Vagina (tissue), 2 donors: ENCODE measurements at regions not wholly inside any gene's neighbourhood (a gene's known extent, or its start where the extent isn't known, plus 50 kb on each side); places are given as distances from the start of the nearest gene placed in this dataset.
A peak's percentile ranks its signal among the peaks of the same experiment; 100 is the strongest.

Source experiments
- DNase-seq, 2 donors: peaks; one replicate each; pipeline ENCODE4 v3.0.0-alpha.2; 2017; ENCODE audit errors: extremely low spot score in 2 of 2
- H3K27ac ChIP-seq: fragments of 200-600 bp; sonication (generic); one replicate; pipeline ENCODE4 v1.5.1; 2019
- H3K27me3 ChIP-seq: fragments of 200-600 bp; sonication (generic); one replicate; pipeline ENCODE4 v1.5.1; 2019
- H3K36me3 ChIP-seq, 2 donors: fragments of 200-600 bp; sonication (generic); one replicate each; pipeline ENCODE4 v1.5.1; 2017 to 2019
- H3K4me1 ChIP-seq: fragments of 200-600 bp; sonication (generic); one replicate; pipeline ENCODE4 v1.5.1; 2019
- H3K4me3 ChIP-seq, 2 donors: fragments of 200-600 bp; sonication (generic); 1 replicate in 1 of 2; 2 replicates in 1 of 2; pipeline ENCODE4 v1.5.1; 2016 to 2019
- H3K9me3 ChIP-seq: fragments of 200-600 bp; sonication (generic); one replicate; pipeline ENCODE4 v1.5.1; 2019
- POLR2A ChIP-seq, 2 donors: fragments of 450-650 bp; IDR thresholded peaks; one replicate each; pipeline ENCODE4 v1.6.1; 2017; ENCODE audit warnings: antibody characterized with exemption in 2 of 2, mild to moderate bottlenecking in 2 of 2, moderate library complexity in 2 of 2
- POLR2AphosphoS5 ChIP-seq, 2 donors: sonication (generic); formaldehyde crosslinking; IDR thresholded peaks; one replicate each; pipeline ENCODE4 v1.9.0; 2017; ENCODE audit warnings: antibody characterized with exemption in 2 of 2, mild to moderate bottlenecking in 2 of 2, low read depth in 1 of 2; ENCODE audit not compliant: insufficient read depth in 1 of 2
- intact Hi-C: fragments of 100-400 bp; cut with DNase I; formaldehyde crosslinking; loops from one replicate; pipeline ENCODE4 v1.15.1; 2023
- TF ChIP-seq, protein P1 (sequence below), 3 experiments: fragments of 450-650 bp in 2 of 3; fragments of 200-600 bp in 1 of 3; sonication (generic) in 1 of 3; IDR thresholded peaks; one replicate each; pipeline ENCODE4 v1.5.1; 2017 to 2019; ENCODE audit warnings: antibody characterized with exemption in 3 of 3, mild to moderate bottlenecking in 2 of 3, moderate library complexity in 2 of 3

DNA sequence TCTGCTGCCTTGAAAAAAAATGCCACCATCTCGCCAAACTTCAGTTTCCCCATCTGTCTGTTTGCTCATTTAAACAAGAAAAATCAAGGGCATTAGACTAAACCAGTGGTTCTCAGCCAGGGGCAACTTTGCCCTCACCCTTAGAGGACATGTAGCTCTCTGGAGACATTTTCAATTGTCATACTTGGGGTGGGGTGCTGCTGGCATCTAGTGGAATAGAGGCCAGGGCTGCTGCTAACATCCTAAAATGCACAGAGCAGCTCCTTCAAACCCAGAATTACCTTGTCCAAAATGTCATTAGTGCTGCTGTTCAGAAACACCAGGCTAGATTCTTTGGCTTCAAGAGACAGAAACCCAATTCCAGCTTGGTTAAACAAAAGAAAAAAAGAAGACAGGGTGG is 71.1 kb upstream of the FOXE1 start:
- Histone ChIP-seq H3K27me3 (no peaks in the 10 kb centered on the region), H3K4me1 (no peaks in the 10 kb centered on the region), H3K9me3 (peaks cover 6% of the 10 kb centered on the region), H3K27ac (no peak overlapping the region), H3K4me3 (no peak overlapping the region), H3K36me3 (no peaks in the 10 kb centered on the region)
- DNase-seq = no peak
- intact Hi-C loops = no loop called here
- no peak for TF ChIP-seq POLR2A (IDR thresholded peaks at IDR 0.05)
- TF ChIP-seq, protein P1, sequence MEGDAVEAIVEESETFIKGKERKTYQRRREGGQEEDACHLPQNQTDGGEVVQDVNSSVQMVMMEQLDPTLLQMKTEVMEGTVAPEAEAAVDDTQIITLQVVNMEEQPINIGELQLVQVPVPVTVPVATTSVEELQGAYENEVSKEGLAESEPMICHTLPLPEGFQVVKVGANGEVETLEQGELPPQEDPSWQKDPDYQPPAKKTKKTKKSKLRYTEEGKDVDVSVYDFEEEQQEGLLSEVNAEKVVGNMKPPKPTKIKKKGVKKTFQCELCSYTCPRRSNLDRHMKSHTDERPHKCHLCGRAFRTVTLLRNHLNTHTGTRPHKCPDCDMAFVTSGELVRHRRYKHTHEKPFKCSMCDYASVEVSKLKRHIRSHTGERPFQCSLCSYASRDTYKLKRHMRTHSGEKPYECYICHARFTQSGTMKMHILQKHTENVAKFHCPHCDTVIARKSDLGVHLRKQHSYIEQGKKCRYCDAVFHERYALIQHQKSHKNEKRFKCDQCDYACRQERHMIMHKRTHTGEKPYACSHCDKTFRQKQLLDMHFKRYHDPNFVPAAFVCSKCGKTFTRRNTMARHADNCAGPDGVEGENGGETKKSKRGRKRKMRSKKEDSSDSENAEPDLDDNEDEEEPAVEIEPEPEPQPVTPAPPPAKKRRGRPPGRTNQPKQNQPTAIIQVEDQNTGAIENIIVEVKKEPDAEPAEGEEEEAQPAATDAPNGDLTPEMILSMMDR (IDR thresholded peaks at IDR 0.05) = no peak
- TF ChIP-seq POLR2AphosphoS5 (IDR thresholded peaks at IDR 0.05; ENCODE audit: insufficient read depth in 1 of 2, low read depth in 1 of 2) = no peak

DNA sequence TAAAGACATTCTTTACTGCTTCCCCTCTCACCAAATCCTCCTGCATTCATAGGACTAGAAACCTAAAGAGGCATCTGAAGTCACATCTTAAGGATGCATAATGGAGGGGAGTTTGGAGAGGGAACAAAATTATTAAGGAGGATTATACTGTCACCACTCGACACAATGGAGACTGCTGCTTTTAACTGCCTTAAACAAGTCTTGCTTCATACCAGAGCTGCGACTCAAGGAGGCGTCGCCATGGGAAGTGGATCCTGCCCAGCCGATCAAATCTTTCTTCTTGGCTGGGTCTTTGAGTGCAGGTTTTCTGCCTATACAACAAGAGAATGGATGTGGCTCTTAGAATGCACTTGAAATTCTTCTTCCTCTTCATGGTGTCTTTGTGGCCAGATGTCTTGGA is 66.7 kb upstream of the FOXE1 start:
- intact Hi-C loops = no loop called here
- no peak for TF ChIP-seq POLR2A (IDR thresholded peaks at IDR 0.05)
- peak in 1 of 2 donors; percentile 36 for TF ChIP-seq POLR2AphosphoS5 (IDR thresholded peaks at IDR 0.05; ENCODE audit: insufficient read depth in 1 of 2, low read depth in 1 of 2)
- TF ChIP-seq, protein P1 (IDR thresholded peaks at IDR 0.05) = no peak
- H3K36me3 ChIP-seq = no peaks in the 10 kb centered on the region
- no peaks in the 10 kb centered on the region for H3K9me3 ChIP-seq
- H3K27me3 ChIP-seq = no peaks in the 10 kb centered on the region
- no peaks in the 10 kb centered on the region for H3K4me1 ChIP-seq
- H3K4me3 ChIP-seq = no peak overlapping the region
- H3K27ac ChIP-seq = no peak overlapping the region
- DNase-seq = no peak

DNA sequence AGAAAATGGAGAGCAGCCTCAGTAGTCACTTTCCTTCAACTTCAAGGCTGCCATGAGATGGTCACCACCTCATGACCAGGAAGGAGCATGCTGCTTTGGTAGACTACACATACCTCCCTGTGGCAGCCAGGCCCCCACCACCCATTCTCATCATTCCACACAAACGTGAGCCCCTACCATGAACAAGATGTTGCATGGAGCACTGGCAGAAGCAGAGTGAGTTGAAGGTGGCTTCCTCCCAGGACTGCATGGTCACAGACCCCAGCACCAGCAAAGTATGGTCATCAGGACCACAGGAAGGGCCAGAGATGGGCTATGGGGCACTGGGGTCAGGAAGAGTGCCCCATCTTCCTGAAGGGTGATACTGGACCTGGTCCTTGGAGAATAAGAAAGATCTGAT is 65.5 kb upstream of the FOXE1 start:
- DNase-seq = no peak
- no peak for TF ChIP-seq POLR2A (IDR thresholded peaks at IDR 0.05)
- TF ChIP-seq, protein P1 (IDR thresholded peaks at IDR 0.05) = no peak
- no peak for TF ChIP-seq POLR2AphosphoS5 (IDR thresholded peaks at IDR 0.05; ENCODE audit: insufficient read depth in 1 of 2, low read depth in 1 of 2)
- no peaks in the 10 kb centered on the region for H3K4me1 ChIP-seq
- H3K9me3 ChIP-seq = no peaks in the 10 kb centered on the region
- no peaks in the 10 kb centered on the region for H3K27me3 ChIP-seq
- no peaks in the 10 kb centered on the region for H3K36me3 ChIP-seq
- intact Hi-C loops = no loop called here
- H3K27ac ChIP-seq = no peak overlapping the region
- no peak overlapping the region for H3K4me3 ChIP-seq

DNA sequence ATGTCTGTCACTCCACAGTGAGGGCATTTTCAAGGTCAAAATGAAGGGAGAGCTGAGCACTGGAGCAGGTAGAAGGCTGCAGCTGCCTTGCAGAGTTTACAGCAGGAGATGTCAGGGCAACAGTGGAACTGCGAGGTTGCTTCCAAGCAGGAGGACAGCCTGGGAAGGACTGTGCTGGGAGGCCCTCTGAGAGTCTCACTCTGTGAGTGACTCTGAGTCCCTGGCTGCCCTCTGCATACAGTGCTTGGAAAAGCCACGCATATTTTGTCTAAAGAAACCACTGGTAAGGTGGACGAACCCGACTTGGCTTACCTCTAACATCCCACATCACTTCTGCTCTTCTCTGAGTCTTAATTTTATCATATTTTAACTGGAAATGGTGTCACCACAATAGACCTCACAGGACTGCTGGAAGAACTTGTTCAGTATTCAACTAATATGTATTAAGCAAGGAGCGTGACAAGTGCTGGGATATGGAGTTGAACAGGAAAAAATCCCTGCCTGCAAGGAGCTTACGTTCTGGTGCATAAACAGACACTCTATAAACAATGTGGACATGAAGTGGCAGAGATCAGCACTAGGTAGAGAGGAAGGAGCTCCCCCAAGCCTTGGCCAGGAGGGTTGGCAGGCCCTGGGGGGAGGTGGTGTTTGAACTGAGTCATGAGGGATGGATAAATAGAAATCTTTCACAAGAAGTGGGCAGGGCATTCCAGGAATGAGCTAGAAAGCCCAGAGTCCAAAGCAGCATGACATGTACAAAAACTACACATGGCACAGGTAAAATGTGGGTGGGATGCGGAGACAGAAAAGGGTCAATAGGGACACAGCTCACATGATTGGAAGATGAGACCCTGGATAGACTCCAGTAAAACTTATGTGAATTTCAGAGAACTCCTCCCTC is 64.0 kb upstream of the FOXE1 start:
- intact Hi-C loops = no loop called here
- no peak for DNase-seq
- H3K4me3 ChIP-seq = no peak overlapping the region
- H3K4me1 ChIP-seq = no peaks in the 10 kb centered on the region
- no peak overlapping the region for H3K27ac ChIP-seq
- no peaks in the 10 kb centered on the region for H3K36me3 ChIP-seq
- H3K9me3 ChIP-seq = no peaks in the 10 kb centered on the region
- TF ChIP-seq, protein P1 (IDR thresholded peaks at IDR 0.05) = no peak
- no peak for TF ChIP-seq POLR2AphosphoS5 (IDR thresholded peaks at IDR 0.05; ENCODE audit: insufficient read depth in 1 of 2, low read depth in 1 of 2)
- TF ChIP-seq POLR2A (IDR thresholded peaks at IDR 0.05) = no peak
- no peaks in the 10 kb centered on the region for H3K27me3 ChIP-seq

DNA sequence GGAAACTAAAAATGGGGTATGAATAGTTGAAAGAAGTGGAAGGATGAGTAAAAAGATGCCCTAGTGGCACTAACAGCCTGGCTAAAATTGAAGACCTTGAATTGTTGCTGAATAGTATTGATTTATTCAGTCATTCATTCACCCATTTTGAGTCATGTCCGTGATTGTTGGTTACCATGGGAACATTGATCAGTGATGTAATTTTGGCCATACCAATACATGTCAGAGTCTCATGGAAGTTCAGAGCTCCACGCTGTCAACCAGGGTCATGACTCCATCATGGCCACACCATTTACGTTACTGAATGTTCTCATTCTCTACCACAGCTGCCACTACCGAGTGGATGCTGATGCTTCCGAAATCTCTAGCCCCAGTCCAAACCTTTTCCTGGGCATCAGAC is 62.5 kb upstream of the FOXE1 start:
- H3K4me1 ChIP-seq = no peaks in the 10 kb centered on the region
- no peaks in the 10 kb centered on the region for H3K9me3 ChIP-seq
- no peak overlapping the region for H3K4me3 ChIP-seq
- no peak for DNase-seq
- no peaks in the 10 kb centered on the region for H3K27me3 ChIP-seq
- no peaks in the 10 kb centered on the region for H3K36me3 ChIP-seq
- H3K27ac ChIP-seq = no peak overlapping the region
- TF ChIP-seq POLR2A (IDR thresholded peaks at IDR 0.05) (no peak), POLR2AphosphoS5 (IDR thresholded peaks at IDR 0.05; ENCODE audit: insufficient read depth in 1 of 2, low read depth in 1 of 2) (no peak)
- TF ChIP-seq, protein P1 (IDR thresholded peaks at IDR 0.05) = no peak
- intact Hi-C loops = no loop called here
